Transverse colon (tissue), 4 donors: ENCODE measurements at regions not wholly inside any gene's neighbourhood (a gene's known extent, or its start where the extent isn't known, plus 50 kb on each side); places are given as distances from the start of the nearest gene placed in this dataset.

Experiments used
- EP300 ChIP-seq: sonication (generic); formaldehyde crosslinking; IDR thresholded peaks from one replicate; pipeline ENCODE4 v1.6.1; 2017; ENCODE audit warnings: antibody characterized with exemption, low read depth
- POLR2A ChIP-seq: fragments of 450-650 bp; IDR thresholded peaks from one replicate; pipeline ENCODE4 v1.6.1; 2016; ENCODE audit warnings: antibody characterized with exemption, mild to moderate bottlenecking, moderate library complexity
- POLR2AphosphoS5 ChIP-seq, 3 donors: sonication (generic); formaldehyde crosslinking; IDR thresholded peaks; one replicate each; pipeline ENCODE4 v1.6.1; 2016; ENCODE audit warnings: antibody characterized with exemption in 3 of 3
- TF ChIP-seq, protein P1 (sequence below), 5 experiments: fragments of 200-600 bp in 3 of 5; fragments of 450-650 bp in 2 of 5; sonication (generic) in 3 of 5; IDR thresholded peaks; 1 replicate in 2 of 5; 2 replicates in 3 of 5; pipeline ENCODE4 v1.5.1; 2016 to 2017; ENCODE audit warnings: antibody characterized with exemption in 5 of 5, inconsistent platforms in 3 of 5, mild to moderate bottlenecking in 2 of 5, moderate library complexity in 1 of 5

- TF ChIP-seq, protein P1, sequence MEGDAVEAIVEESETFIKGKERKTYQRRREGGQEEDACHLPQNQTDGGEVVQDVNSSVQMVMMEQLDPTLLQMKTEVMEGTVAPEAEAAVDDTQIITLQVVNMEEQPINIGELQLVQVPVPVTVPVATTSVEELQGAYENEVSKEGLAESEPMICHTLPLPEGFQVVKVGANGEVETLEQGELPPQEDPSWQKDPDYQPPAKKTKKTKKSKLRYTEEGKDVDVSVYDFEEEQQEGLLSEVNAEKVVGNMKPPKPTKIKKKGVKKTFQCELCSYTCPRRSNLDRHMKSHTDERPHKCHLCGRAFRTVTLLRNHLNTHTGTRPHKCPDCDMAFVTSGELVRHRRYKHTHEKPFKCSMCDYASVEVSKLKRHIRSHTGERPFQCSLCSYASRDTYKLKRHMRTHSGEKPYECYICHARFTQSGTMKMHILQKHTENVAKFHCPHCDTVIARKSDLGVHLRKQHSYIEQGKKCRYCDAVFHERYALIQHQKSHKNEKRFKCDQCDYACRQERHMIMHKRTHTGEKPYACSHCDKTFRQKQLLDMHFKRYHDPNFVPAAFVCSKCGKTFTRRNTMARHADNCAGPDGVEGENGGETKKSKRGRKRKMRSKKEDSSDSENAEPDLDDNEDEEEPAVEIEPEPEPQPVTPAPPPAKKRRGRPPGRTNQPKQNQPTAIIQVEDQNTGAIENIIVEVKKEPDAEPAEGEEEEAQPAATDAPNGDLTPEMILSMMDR (IDR thresholded peaks at IDR 0.05), result no peak
- no peak for TF ChIP-seq POLR2A
- TF ChIP-seq POLR2AphosphoS5 (IDR thresholded peaks at IDR 0.05), result no peak
- no peak for TF ChIP-seq EP300
These were observed 52.0 kb downstream of the ZC3H11B start for GRCh38 chr1:219560856-219561255.
